ENCODE measurements at regions not wholly inside any gene's neighbourhood (a gene's known extent, or its start where the extent isn't known, plus 50 kb on each side); places are given as distances from the start of the nearest gene placed in this dataset.

DNA sequence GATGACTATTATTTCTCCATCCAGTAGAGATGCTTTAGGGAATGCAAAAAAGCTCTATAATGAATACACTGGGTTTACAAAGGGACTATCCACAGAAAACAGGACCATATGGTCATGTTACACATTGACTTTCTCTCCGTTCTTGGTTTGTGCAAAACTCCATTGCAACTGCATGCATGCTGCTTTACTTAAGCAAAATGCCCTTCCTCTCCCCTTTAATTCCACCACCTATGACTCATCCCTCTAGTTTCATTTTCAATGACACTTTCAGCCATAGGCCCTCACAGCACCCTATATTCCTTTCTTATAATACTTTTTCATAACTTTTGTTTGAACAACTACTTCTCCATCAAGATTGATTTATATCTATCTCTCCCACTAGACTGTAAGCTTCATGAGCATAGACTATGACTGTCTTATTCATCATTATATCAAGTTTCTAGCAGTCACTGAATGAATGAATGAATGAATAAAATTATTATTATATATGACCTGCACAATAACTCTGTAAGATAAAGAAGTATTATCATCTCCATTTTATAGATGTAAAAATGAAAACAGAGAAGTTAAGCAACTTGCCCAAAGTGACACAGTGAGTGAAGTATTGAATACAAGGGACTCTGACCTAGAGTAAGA lies 248.9 kb downstream of the PLPP3 start (continued):
- TF ChIP-seq, protein P1, sequence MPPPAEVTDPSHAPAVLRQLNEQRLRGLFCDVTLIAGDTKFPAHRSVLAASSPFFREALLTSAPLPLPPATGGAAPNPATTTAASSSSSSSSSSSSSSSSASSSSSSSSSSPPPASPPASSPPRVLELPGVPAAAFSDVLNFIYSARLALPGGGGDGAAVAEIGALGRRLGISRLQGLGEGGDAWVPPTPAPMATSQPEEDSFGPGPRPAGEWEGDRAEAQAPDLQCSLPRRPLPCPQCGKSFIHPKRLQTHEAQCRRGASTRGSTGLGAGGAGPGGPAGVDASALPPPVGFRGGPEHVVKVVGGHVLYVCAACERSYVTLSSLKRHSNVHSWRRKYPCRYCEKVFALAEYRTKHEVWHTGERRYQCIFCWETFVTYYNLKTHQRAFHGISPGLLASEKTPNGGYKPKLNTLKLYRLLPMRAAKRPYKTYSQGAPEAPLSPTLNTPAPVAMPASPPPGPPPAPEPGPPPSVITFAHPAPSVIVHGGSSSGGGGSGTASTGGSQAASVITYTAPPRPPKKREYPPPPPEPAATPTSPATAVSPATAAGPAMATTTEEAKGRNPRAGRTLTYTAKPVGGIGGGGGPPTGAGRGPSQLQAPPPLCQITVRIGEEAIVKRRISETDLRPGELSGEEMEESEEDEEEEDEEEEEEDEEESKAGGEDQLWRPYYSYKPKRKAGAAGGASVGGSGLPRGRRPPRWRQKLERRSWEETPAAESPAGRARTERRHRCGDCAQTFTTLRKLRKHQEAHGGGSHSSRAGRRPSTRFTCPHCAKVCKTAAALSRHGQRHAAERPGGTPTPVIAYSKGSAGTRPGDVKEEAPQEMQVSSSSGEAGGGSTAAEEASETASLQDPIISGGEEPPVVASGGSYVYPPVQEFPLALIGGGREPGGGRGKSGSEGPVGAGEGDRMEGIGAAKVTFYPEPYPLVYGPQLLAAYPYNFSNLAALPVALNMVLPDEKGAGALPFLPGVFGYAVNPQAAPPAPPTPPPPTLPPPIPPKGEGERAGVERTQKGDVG (CRISPR knock-in tag; IDR thresholded peaks at IDR 0.05) = no peak
- TF ChIP-seq RAD21 (IDR thresholded peaks at IDR 0.05; ENCODE audit: insufficient read depth, low read depth, low read length) = no peak
- no peak for TF ChIP-seq ZZZ3 (IDR thresholded peaks at IDR 0.05; ENCODE audit: control insufficient read depth, insufficient read length, low read depth)
- TF ChIP-seq, protein P2, sequence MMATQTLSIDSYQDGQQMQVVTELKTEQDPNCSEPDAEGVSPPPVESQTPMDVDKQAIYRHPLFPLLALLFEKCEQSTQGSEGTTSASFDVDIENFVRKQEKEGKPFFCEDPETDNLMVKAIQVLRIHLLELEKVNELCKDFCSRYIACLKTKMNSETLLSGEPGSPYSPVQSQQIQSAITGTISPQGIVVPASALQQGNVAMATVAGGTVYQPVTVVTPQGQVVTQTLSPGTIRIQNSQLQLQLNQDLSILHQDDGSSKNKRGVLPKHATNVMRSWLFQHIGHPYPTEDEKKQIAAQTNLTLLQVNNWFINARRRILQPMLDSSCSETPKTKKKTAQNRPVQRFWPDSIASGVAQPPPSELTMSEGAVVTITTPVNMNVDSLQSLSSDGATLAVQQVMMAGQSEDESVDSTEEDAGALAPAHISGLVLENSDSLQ (IDR thresholded peaks at IDR 0.05) = no peak
- no peak for TF ChIP-seq MEF2B (IDR thresholded peaks at IDR 0.05; ENCODE audit: partially characterized antibody, poor library complexity, severe bottlenecking)
- no peak for TF ChIP-seq CBFB (IDR thresholded peaks at IDR 0.05; ENCODE audit: low read depth)

DNA sequence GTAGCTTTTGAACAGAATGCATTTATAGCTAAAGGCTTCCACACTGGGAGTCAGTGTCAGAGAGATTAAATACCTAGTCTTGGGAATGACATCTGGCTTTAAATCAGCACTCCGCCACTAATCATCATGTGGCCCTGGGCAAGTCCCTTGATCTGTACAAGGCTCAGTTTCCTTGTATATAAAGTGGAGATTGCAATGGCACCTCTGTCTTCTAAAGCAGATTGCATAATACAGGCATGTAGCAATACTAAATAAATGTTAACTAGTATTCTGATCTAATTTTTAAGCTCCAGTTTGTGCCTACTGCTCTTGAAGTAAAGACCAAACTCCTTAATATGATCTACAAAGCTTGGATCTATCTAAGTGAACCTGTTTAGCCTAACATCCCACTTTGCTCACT lies 249.4 kb downstream of the PLPP3 start:
- no peak for ATAC-seq
- RAD21 ChIA-PET (ENCODE audit: unreplicated experiment) = interaction anchor here (0.6 to 9.9 kb wide), 25 partner anchors 10 to 280 kb away, joined by 3 to 167 read pairs (median 5); partner anchors contain the start of gene PLPP3
- no peaks in the 10 kb centered on the region for H3K9me3 ChIP-seq (replicated peaks; ENCODE audit: control insufficient read depth, insufficient read depth, low read length)
- SMC1A ChIA-PET (ENCODE audit: uncharacterized antibody, unreplicated experiment) = interaction anchor here (0.7 to 10.3 kb wide), 34 partner anchors 10 to 627 kb away, joined by 3 to 114 read pairs (median 4); partner anchors contain the start of gene PLPP3
- intact Hi-C loops (cut with micrococcal nuclease; ENCODE audit: unreplicated experiment) = loop anchor here (2.0 to 10.0 kb wide), 8 partner anchors 93 to 455 kb away; partner anchors contain the start of gene PLPP3
- no peaks in the 10 kb centered on the region for H4K20me1 ChIP-seq (ENCODE audit: control insufficient read depth, insufficient read depth)
- no peak for TF ChIP-seq SP1 (IDR thresholded peaks at IDR 0.05; ENCODE audit: low read depth, low read length)
- TF ChIP-seq YBX1 (IDR thresholded peaks at IDR 0.05) = no peak
- TF ChIP-seq STAT1 (conservative IDR thresholded peaks at IDR 0.05) = no peak
- no peak for FAIRE-seq
- no peak for DNase-seq (ENCODE audit: low read depth, low spot score)
- no TSS peak for BruUV-seq (replicated peaks)
- H2AFZ ChIP-seq (ENCODE audit: control insufficient read depth, low read depth, low read length) = no peak overlapping the region
- CTCF ChIA-PET = interaction anchor here (0.5 to 4.2 kb wide), 6 partner anchors 83 to 247 kb away, joined by 3 to 39 read pairs (median 3); no protein-coding TSS in a partner anchor
- H3K27ac ChIP-seq (ENCODE audit: control insufficient read depth, insufficient read depth) = no peak overlapping the region
- no peaks in the 10 kb centered on the region; the same call in 1 of the 2 replicates for H3K4me1 ChIP-seq (ENCODE audit: control insufficient read depth, insufficient read depth, low read length)
- H3K9ac ChIP-seq (ENCODE audit: control insufficient read depth, insufficient read depth, low read length) = no peak overlapping the region
- no peaks in the 10 kb centered on the region for H3K36me3 ChIP-seq (ENCODE audit: control insufficient read depth in 2 of 2, insufficient read depth in 2 of 2, low read length in 1 of 2)
- no peaks in the 10 kb centered on the region for H3K79me2 ChIP-seq (ENCODE audit: control insufficient read depth, insufficient read depth, low read length)
- 57% methylated on average over 1 of the region's 1 CpG for WGBS (ENCODE audit: insufficient coverage, insufficient replicate concordance, low lambda C conversion rate, missing lambda C conversion rate)
- H3K4me3 ChIP-seq = no peak overlapping the region
- no peak overlapping the region for H3K4me2 ChIP-seq (ENCODE audit: control insufficient read depth, insufficient read depth)
- no peaks in the 10 kb centered on the region for H3K27me3 ChIP-seq (replicated peaks in 1 of 2; ENCODE audit: control insufficient read depth in 2 of 2, insufficient read depth in 2 of 2, low read length in 1 of 2)
- in situ Hi-C loops (cut with MboI) = loop anchor here (5.0 kb wide), 1 partner anchor 247 kb away; the partner anchor contains the start of gene PLPP3
- POLR2A ChIA-PET = interaction anchor here (0.6 to 5.4 kb wide), 15 partner anchors 10 to 582 kb away, joined by 3 to 44 read pairs (median 4); partner anchors contain the start of gene PLPP3
